Nephron progenitor cell (in vitro differentiated cells): ENCODE measurements at regions not wholly inside any gene's neighbourhood (a gene's known extent, or its start where the extent isn't known, plus 50 kb on each side); places are given as distances from the start of the nearest gene placed in this dataset.

ENCODE experiments used
- DNase-seq: peaks from one replicate; pipeline ENCODE4 v3.0.0; 2021
- H3K27ac Mint-ChIP-seq: 2 replicates; pipeline ENCODE4 v1.8.0; 2021; ENCODE audit warnings: mild to moderate bottlenecking, moderate library complexity, mixed read lengths
- H3K27me3 Mint-ChIP-seq: 2 replicates; pipeline ENCODE4 v1.8.0; 2021; ENCODE audit warnings: mild to moderate bottlenecking, low read depth, mixed read lengths; ENCODE audit not compliant: poor library complexity
- H3K36me3 Mint-ChIP-seq: 2 replicates; pipeline ENCODE4 v1.8.0; 2021; ENCODE audit warnings: low read depth, mixed read lengths
- H3K4me1 Mint-ChIP-seq: 2 replicates; pipeline ENCODE4 v1.8.0; 2021; ENCODE audit warnings: mixed read lengths
- H3K4me3 Mint-ChIP-seq: 2 replicates; pipeline ENCODE4 v1.8.0; 2021; ENCODE audit warnings: mild to moderate bottlenecking, moderate library complexity, mixed read lengths
- H3K9me3 Mint-ChIP-seq: 2 replicates; pipeline ENCODE4 v1.8.0; 2021; ENCODE audit warnings: mild to moderate bottlenecking, moderate library complexity, mixed read lengths
- TF ChIP-seq, protein P1 (sequence below): fragments of 200-600 bp; sonication (generic); IDR thresholded peaks from 2 replicates; pipeline ENCODE4 v1.5.0; 2021; ENCODE audit warnings: antibody characterized with exemption

DNA sequence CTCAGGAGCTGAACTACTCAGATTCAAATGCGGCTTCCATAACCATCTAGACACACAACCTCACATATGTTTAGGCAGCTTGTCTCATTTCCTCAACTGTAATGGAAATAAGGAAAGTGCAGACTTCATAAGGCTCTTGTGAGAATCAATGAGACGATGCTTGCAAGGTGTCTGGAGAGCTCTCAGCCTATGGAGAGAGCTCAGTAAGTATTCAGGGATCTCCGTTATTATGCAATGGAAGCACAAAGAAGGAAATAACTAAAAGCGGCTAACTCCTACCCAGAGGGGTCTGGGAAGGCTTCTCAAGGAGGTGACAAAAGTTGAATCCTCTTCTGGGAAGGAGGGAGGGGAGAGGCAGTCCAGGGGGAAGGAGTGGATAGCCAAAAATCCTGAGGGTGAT is 50.1 kb upstream of the LIPC start:
- Mint-ChIP-seq H3K9me3 (peaks cover 16% of the 10 kb centered on the region), H3K4me3 (peak overlapping the region; percentile 3), H3K27me3 (peaks cover 8% of the 10 kb centered on the region), H3K4me1 (peaks cover 31% of the 10 kb centered on the region), H3K27ac (peak overlapping the region; percentile 40), H3K36me3 (peaks cover 6% of the 10 kb centered on the region)
- TF ChIP-seq, protein P1, sequence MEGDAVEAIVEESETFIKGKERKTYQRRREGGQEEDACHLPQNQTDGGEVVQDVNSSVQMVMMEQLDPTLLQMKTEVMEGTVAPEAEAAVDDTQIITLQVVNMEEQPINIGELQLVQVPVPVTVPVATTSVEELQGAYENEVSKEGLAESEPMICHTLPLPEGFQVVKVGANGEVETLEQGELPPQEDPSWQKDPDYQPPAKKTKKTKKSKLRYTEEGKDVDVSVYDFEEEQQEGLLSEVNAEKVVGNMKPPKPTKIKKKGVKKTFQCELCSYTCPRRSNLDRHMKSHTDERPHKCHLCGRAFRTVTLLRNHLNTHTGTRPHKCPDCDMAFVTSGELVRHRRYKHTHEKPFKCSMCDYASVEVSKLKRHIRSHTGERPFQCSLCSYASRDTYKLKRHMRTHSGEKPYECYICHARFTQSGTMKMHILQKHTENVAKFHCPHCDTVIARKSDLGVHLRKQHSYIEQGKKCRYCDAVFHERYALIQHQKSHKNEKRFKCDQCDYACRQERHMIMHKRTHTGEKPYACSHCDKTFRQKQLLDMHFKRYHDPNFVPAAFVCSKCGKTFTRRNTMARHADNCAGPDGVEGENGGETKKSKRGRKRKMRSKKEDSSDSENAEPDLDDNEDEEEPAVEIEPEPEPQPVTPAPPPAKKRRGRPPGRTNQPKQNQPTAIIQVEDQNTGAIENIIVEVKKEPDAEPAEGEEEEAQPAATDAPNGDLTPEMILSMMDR, result no peak
- no peak for DNase-seq
